Adrenal gland (tissue), 9 donors: ENCODE measurements at regions not wholly inside any gene's neighbourhood (a gene's known extent, or its start where the extent isn't known, plus 50 kb on each side); places are given as distances from the start of the nearest gene placed in this dataset.

Experiments
- DNase-seq, 7 donors: peaks; one replicate each; pipeline ENCODE4 v3.0.0-alpha.2; 2019 to 2020
- H3K27ac ChIP-seq, 5 donors: fragments of 200-600 bp; sonication (generic) in 4 of 5; 1 replicate in 3 of 5; 2 replicates in 2 of 5; pipeline versions ENCODE4 v1.5.1 to v1.8.0; 2016 to 2020; ENCODE audit warnings: mild to moderate bottlenecking in 1 of 5
- H3K27me3 ChIP-seq: fragments of 200-600 bp; 2 replicates; pipeline ENCODE4 v1.8.0; 2021
- H3K36me3 ChIP-seq, 2 donors: fragments of 200-600 bp; replicated peaks in 1 of 2; 1 replicate in 1 of 2; 2 replicates in 1 of 2; pipeline versions ENCODE4 v1.5.1 to v1.8.0; 2018 to 2022
- H3K4me1 ChIP-seq, 2 donors: fragments of 200-600 bp; replicated peaks in 1 of 2; 1 replicate in 1 of 2; 2 replicates in 1 of 2; pipeline versions ENCODE4 v1.5.1 to v1.8.0; 2018 to 2021
- H3K4me3 ChIP-seq, 4 donors: fragments of 200-600 bp; sonication (generic) in 3 of 4; one replicate each; pipeline ENCODE4 v1.5.1; 2016 to 2018
- H3K9me3 ChIP-seq, 3 donors: fragments of 200-600 bp; sonication (generic) in 1 of 3; replicated peaks in 1 of 3; 1 replicate in 2 of 3; 2 replicates in 1 of 3; pipeline versions ENCODE4 v1.5.1 to v1.8.0; 2016 to 2021
- CTCF ChIP-seq, 6 experiments: fragments of 450-650 bp in 4 of 6; fragments of 200-600 bp in 2 of 6; sonication (generic) in 1 of 6; IDR thresholded peaks; 1 replicate in 5 of 6; 2 replicates in 1 of 6; pipeline versions ENCODE4 v1.5.1 to v1.8.0; 2016 to 2021; ENCODE audit warnings: antibody characterized with exemption in 6 of 6, mild to moderate bottlenecking in 2 of 6, moderate library complexity in 1 of 6
- POLR2A ChIP-seq, 2 donors: fragments of 450-650 bp; IDR thresholded peaks; one replicate each; pipeline ENCODE4 v1.6.1; 2017; ENCODE audit warnings: antibody characterized with exemption in 2 of 2, mild to moderate bottlenecking in 2 of 2, moderate library complexity in 1 of 2
- WGBS, 4 donors: extraction: QIAGEN DNeasy Blood & Tissue Kit in 2 of 4; methylation state at CpG; one replicate each; pipeline versions ENCODE4 v1.1.5 to v1.1.7; 2013 to 2017; 5-methylcytosine and 5-hydroxymethylcytosine counted together
- intact Hi-C, 2 donors: fragments of 100-400 bp; cut with DNase I; formaldehyde crosslinking; loops; one replicate each; pipeline versions ENCODE4 v1.14.1 to v1.15.0; 2022 to 2023
- donor health status: healthy with polysubstance abuse.
- donor health status: Bipolar disorder and iron deficiency.
- donor health status: DM: yes; HTN: yes; CAD: no.
- donor health status: DM: no; HTN: no; CAD: no.
- donor health status: DM: no; HTN: no; CAD: no.

- no peak for DNase-seq
- H3K4me3 ChIP-seq = no peak overlapping the region
- no peaks in the 10 kb centered on the region for H3K36me3 ChIP-seq
- WGBS, 4 donors = 94 to 97% (median 94%) methylated on average over 2 of the region's 2 CpGs
- intact Hi-C loops = no loop called here
- no peaks in the 10 kb centered on the region for H3K9me3 ChIP-seq
- H3K27me3 ChIP-seq = no peaks in the 10 kb centered on the region
- TF ChIP-seq POLR2A (IDR thresholded peaks at IDR 0.05) (no peak), CTCF (IDR thresholded peaks at IDR 0.05) (no peak)
- peaks cover 0 to 15% of the 10 kb centered on the region in 2 donors for H3K4me1 ChIP-seq
- no peak overlapping the region for H3K27ac ChIP-seq
These were observed 88.0 kb upstream of the PELI1 start for GRCh38 chr2:64232266-64232665.

- no peaks in the 10 kb centered on the region for H3K36me3 ChIP-seq
- 68 to 76% (median 72%) methylated on average over 4 of the region's 4 CpGs for WGBS, 4 donors
- H3K27ac ChIP-seq = no peak overlapping the region
- no peaks in the 10 kb centered on the region for H3K9me3 ChIP-seq
- TF ChIP-seq POLR2A (IDR thresholded peaks at IDR 0.05) (no peak), CTCF (IDR thresholded peaks at IDR 0.05) (no peak)
- no peak for DNase-seq
- intact Hi-C loops = no loop called here
- no peak overlapping the region for H3K4me3 ChIP-seq
- H3K4me1 ChIP-seq = peaks cover 0 to 7% of the 10 kb centered on the region in 2 donors
- H3K27me3 ChIP-seq = no peaks in the 10 kb centered on the region
These were observed 89.2 kb upstream of the PELI1 start for GRCh38 chr2:64233376-64233922.

DNA sequence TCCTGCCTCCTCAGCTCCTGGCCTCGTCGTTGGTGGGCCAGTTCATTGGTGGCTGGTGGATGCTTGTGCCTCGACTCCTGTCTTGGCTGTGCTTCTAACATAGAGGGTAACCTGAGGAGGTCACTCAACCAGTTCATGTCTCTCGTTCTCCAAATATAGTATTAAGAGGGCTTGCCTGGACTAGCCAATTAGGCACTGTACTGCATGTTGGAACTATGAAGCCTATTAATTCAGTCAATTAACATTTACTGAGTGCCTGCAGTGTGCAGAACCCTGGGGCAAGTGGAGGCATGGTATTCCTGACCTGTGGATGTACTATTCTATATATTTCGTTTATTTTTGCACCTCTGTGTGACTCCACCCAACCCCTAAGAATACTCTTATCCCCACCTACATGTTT, 89.9 kb upstream of the PELI1 start:
- TF ChIP-seq CTCF (IDR thresholded peaks at IDR 0.05) = no peak
- TF ChIP-seq POLR2A (IDR thresholded peaks at IDR 0.05) = no peak
- Histone ChIP-seq H3K27ac (no peak overlapping the region), H3K9me3 (no peaks in the 10 kb centered on the region), H3K4me3 (no peak overlapping the region), H3K36me3 (no peaks in the 10 kb centered on the region), H3K4me1 (no peaks in the 10 kb centered on the region), H3K27me3 (no peaks in the 10 kb centered on the region)
- 73 to 89% (median 78%) methylated on average over 5 of the region's 5 CpGs for WGBS, 4 donors
- no peak for DNase-seq
- intact Hi-C loops = no loop called here

- no peak for DNase-seq
- Histone ChIP-seq H3K4me3 (no peak overlapping the region), H3K27ac (no peak overlapping the region), H3K27me3 (no peaks in the 10 kb centered on the region), H3K36me3 (no peaks in the 10 kb centered on the region), H3K4me1 (no peaks in the 10 kb centered on the region), H3K9me3 (no peaks in the 10 kb centered on the region)
- intact Hi-C loops = no loop called here
- WGBS, 4 donors = 63 to 96% (median 83%) methylated on average over 3 of the region's 3 CpGs
- TF ChIP-seq POLR2A (IDR thresholded peaks at IDR 0.05) = no peak
- TF ChIP-seq CTCF (IDR thresholded peaks at IDR 0.05) = no peak
These were observed 90.6 kb upstream of the PELI1 start for GRCh38 chr2:64234785-64235184.
